H1 (cell line): ENCODE measurements at regions not wholly inside any gene's neighbourhood (a gene's known extent, or its start where the extent isn't known, plus 50 kb on each side); places are given as distances from the start of the nearest gene placed in this dataset.

ENCODE experiments used
- BRCA1 ChIP-seq: IDR thresholded peaks from 2 replicates; pipeline ENCODE4 v1.6.1; 2012; ENCODE audit warnings: low read depth, low read length, improper control_type of control experiment
- CBX5 ChIP-seq: fragments of 300-800, 300-1000 bp; sonication (generic); IDR thresholded peaks from 2 replicates; pipeline ENCODE4 v1.7.1; 2016; ENCODE audit warnings: antibody characterized with exemption, low read length, low read depth
- CTBP2 ChIP-seq: IDR thresholded peaks from 2 replicates; pipeline ENCODE4 v1.7.0; 2011; ENCODE audit warnings: borderline replicate concordance, mild to moderate bottlenecking, moderate library complexity, mixed read lengths, low read length; ENCODE audit not compliant: insufficient read depth, insufficient read length
- E2F6 ChIP-seq: IDR thresholded peaks from 2 replicates; pipeline ENCODE4 v1.6.1; 2012; ENCODE audit warnings: inconsistent platforms
- EGR1 ChIP-seq: IDR thresholded peaks from 2 replicates; pipeline ENCODE4 v1.6.1; 2011; ENCODE audit warnings: low read depth, low read length, borderline replicate concordance
- TCF12 ChIP-seq: IDR thresholded peaks from 2 replicates; pipeline ENCODE4 v1.6.1; 2011; ENCODE audit warnings: low read depth, mild to moderate bottlenecking, low read length
- ZNF274 ChIP-seq: IDR thresholded peaks from 2 replicates; pipeline ENCODE4 v1.7.0; 2012; ENCODE audit warnings: low read length, borderline replicate concordance; ENCODE audit errors: extremely low read depth
- TF ChIP-seq, protein P1 (sequence below): fragments of 300-600 bp; sonication (generic); IDR thresholded peaks from 2 replicates; pipeline ENCODE4 v1.7.1; 2012; ENCODE audit warnings: low read length, moderate library complexity, mild to moderate bottlenecking, inconsistent platforms; ENCODE audit not compliant: insufficient replicate concordance
- TF ChIP-seq, protein P2 (sequence below), 3 experiments: IDR thresholded peaks; 1 replicate in 2 of 3; 2 replicates in 1 of 3; pipeline versions ENCODE4 v1.5.1 to v1.6.1; 2011; ENCODE audit warnings: low read length in 3 of 3, mild to moderate bottlenecking in 3 of 3, inconsistent platforms in 2 of 3, low read depth in 1 of 3, moderate library complexity in 1 of 3; ENCODE audit not compliant: insufficient read depth in 1 of 3; ENCODE audit errors: control extremely low read depth in 1 of 3

- TF ChIP-seq, protein P1, sequence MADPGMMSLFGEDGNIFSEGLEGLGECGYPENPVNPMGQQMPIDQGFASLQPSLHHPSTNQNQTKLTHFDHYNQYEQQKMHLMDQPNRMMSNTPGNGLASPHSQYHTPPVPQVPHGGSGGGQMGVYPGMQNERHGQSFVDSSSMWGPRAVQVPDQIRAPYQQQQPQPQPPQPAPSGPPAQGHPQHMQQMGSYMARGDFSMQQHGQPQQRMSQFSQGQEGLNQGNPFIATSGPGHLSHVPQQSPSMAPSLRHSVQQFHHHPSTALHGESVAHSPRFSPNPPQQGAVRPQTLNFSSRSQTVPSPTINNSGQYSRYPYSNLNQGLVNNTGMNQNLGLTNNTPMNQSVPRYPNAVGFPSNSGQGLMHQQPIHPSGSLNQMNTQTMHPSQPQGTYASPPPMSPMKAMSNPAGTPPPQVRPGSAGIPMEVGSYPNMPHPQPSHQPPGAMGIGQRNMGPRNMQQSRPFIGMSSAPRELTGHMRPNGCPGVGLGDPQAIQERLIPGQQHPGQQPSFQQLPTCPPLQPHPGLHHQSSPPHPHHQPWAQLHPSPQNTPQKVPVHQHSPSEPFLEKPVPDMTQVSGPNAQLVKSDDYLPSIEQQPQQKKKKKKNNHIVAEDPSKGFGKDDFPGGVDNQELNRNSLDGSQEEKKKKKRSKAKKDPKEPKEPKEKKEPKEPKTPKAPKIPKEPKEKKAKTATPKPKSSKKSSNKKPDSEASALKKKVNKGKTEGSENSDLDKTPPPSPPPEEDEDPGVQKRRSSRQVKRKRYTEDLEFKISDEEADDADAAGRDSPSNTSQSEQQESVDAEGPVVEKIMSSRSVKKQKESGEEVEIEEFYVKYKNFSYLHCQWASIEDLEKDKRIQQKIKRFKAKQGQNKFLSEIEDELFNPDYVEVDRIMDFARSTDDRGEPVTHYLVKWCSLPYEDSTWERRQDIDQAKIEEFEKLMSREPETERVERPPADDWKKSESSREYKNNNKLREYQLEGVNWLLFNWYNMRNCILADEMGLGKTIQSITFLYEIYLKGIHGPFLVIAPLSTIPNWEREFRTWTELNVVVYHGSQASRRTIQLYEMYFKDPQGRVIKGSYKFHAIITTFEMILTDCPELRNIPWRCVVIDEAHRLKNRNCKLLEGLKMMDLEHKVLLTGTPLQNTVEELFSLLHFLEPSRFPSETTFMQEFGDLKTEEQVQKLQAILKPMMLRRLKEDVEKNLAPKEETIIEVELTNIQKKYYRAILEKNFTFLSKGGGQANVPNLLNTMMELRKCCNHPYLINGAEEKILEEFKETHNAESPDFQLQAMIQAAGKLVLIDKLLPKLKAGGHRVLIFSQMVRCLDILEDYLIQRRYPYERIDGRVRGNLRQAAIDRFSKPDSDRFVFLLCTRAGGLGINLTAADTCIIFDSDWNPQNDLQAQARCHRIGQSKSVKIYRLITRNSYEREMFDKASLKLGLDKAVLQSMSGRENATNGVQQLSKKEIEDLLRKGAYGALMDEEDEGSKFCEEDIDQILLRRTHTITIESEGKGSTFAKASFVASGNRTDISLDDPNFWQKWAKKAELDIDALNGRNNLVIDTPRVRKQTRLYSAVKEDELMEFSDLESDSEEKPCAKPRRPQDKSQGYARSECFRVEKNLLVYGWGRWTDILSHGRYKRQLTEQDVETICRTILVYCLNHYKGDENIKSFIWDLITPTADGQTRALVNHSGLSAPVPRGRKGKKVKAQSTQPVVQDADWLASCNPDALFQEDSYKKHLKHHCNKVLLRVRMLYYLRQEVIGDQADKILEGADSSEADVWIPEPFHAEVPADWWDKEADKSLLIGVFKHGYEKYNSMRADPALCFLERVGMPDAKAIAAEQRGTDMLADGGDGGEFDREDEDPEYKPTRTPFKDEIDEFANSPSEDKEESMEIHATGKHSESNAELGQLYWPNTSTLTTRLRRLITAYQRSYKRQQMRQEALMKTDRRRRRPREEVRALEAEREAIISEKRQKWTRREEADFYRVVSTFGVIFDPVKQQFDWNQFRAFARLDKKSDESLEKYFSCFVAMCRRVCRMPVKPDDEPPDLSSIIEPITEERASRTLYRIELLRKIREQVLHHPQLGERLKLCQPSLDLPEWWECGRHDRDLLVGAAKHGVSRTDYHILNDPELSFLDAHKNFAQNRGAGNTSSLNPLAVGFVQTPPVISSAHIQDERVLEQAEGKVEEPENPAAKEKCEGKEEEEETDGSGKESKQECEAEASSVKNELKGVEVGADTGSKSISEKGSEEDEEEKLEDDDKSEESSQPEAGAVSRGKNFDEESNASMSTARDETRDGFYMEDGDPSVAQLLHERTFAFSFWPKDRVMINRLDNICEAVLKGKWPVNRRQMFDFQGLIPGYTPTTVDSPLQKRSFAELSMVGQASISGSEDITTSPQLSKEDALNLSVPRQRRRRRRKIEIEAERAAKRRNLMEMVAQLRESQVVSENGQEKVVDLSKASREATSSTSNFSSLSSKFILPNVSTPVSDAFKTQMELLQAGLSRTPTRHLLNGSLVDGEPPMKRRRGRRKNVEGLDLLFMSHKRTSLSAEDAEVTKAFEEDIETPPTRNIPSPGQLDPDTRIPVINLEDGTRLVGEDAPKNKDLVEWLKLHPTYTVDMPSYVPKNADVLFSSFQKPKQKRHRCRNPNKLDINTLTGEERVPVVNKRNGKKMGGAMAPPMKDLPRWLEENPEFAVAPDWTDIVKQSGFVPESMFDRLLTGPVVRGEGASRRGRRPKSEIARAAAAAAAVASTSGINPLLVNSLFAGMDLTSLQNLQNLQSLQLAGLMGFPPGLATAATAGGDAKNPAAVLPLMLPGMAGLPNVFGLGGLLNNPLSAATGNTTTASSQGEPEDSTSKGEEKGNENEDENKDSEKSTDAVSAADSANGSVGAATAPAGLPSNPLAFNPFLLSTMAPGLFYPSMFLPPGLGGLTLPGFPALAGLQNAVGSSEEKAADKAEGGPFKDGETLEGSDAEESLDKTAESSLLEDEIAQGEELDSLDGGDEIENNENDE: no peak
- TF ChIP-seq EGR1: no peak
- TF ChIP-seq E2F6: no peak
- no peak for TF ChIP-seq CBX5
- no peak for TF ChIP-seq ZNF274
- no peak for TF ChIP-seq BRCA1
- no peak for TF ChIP-seq CTBP2
- TF ChIP-seq TCF12: no peak
- TF ChIP-seq, protein P2, sequence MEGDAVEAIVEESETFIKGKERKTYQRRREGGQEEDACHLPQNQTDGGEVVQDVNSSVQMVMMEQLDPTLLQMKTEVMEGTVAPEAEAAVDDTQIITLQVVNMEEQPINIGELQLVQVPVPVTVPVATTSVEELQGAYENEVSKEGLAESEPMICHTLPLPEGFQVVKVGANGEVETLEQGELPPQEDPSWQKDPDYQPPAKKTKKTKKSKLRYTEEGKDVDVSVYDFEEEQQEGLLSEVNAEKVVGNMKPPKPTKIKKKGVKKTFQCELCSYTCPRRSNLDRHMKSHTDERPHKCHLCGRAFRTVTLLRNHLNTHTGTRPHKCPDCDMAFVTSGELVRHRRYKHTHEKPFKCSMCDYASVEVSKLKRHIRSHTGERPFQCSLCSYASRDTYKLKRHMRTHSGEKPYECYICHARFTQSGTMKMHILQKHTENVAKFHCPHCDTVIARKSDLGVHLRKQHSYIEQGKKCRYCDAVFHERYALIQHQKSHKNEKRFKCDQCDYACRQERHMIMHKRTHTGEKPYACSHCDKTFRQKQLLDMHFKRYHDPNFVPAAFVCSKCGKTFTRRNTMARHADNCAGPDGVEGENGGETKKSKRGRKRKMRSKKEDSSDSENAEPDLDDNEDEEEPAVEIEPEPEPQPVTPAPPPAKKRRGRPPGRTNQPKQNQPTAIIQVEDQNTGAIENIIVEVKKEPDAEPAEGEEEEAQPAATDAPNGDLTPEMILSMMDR (IDR thresholded peaks at IDR 0.05; ENCODE audit: control extremely low read depth in 1 of 3, insufficient read depth in 1 of 3, low read depth in 1 of 3, low read length in 3 of 3): no peak
Observed at GRCh38 chr5:175003531-175003930, 279.1 kb downstream of the MSX2 start (continued).
